ENCODE measurements at regions not wholly inside any gene's neighbourhood (a gene's known extent, or its start where the extent isn't known, plus 50 kb on each side); places are given as distances from the start of the nearest gene placed in this dataset.

DNA sequence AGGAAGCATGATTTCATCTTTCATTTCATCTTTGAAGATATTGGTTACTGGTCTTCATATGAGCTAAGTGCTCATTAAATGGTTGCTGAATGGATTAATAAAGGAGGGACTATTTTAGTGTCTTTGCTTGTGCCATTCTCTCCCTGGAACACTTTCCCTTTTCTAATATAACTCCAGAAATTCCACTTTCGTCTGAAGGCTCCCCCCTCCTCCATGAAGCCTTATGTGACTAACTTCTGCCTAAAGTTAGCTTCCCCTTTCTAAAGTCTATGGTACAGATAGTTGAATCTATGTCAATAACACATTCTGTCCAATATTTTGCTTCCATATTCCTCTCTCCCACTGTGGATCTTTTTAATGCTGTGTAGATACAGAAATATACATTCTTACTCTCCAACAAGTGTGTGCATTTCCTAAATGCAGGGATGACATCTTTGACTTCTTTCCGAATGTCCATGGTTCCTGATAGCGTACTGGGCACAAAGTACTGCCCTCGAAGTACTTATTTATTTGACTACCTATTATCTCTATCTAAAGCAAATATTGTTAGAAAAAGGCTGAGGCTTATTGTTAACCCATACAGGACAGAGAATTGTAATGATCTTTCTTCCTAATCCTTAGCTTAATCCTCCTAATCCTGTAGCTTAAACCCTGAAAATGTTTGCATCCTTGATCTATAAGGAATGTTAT lies 84.7 kb upstream of the ELOVL5 start:
- Histone ChIP-seq H3K4me1 (ENCODE audit: low read depth, poor library complexity, severe bottlenecking) (peaks cover 14% of the 10 kb centered on the region), H3K4me2 (no peak overlapping the region), H3K27me3 (ENCODE audit: insufficient read depth, low read depth) (no peaks in the 10 kb centered on the region), H2AFZ (ENCODE audit: low read depth) (no peak overlapping the region), H4K20me1 (ENCODE audit: insufficient read depth) (no peaks in the 10 kb centered on the region), H3K79me2 (ENCODE audit: insufficient read depth, low read depth) (no peaks in the 10 kb centered on the region), H3K36me3 (ENCODE audit: insufficient read depth) (no peaks in the 10 kb centered on the region), H3K4me3 (IDR thresholded peaks at IDR 0.05; ENCODE audit: insufficient read depth, low read depth, low read length) (no peak overlapping the region), H3K9ac (no peak overlapping the region), H3K27ac (no peak overlapping the region)
- TF ChIP-seq, protein P1, sequence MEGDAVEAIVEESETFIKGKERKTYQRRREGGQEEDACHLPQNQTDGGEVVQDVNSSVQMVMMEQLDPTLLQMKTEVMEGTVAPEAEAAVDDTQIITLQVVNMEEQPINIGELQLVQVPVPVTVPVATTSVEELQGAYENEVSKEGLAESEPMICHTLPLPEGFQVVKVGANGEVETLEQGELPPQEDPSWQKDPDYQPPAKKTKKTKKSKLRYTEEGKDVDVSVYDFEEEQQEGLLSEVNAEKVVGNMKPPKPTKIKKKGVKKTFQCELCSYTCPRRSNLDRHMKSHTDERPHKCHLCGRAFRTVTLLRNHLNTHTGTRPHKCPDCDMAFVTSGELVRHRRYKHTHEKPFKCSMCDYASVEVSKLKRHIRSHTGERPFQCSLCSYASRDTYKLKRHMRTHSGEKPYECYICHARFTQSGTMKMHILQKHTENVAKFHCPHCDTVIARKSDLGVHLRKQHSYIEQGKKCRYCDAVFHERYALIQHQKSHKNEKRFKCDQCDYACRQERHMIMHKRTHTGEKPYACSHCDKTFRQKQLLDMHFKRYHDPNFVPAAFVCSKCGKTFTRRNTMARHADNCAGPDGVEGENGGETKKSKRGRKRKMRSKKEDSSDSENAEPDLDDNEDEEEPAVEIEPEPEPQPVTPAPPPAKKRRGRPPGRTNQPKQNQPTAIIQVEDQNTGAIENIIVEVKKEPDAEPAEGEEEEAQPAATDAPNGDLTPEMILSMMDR (conservative IDR thresholded peaks at IDR 0.05; ENCODE audit: low read depth, low read length) = no peak

DNA sequence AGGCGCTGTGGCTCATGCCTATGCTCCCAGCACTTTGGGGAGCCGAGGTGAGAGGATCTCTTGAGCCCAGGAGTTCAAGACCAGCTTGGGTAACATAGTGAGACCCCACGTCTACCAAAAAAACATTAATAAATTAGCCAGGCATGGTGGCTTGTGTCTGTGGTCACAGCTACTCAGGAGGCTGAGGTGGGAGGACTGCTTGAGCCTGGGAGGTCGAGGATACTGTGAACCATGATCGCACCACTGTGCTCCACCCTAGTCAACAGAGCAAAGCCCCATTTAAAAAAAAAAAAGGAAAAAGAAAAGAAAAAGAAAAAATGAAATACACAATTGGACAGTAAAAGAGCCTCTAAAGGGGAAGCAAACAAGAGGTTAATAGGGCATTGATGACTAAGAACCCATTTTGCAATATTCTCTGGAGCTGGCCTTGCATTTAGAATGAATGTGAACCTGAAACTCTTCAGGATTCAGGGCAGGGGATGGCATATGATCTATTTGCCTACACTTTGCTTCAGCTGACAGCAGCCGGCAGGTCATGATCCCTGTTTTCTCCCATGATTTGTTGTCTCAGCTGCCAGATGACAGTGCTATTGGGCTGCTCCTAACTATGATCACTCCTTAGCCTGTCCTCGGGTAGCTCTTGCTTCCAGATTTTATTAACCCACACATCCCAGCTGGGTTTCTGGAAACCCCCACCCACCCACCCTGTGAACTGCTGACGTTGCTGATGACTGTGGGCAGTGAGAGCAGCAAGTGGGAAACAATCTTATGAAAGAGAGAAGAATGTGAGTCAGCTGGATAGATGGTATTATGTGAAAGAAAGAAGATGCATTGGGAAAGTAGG lies 83.8 kb upstream of the ELOVL5 start:
- H2AFZ ChIP-seq (ENCODE audit: low read depth) = no peak overlapping the region
- H3K27me3 ChIP-seq (ENCODE audit: insufficient read depth, low read depth) = no peaks in the 10 kb centered on the region
- no peak overlapping the region for H3K4me3 ChIP-seq (IDR thresholded peaks at IDR 0.05; ENCODE audit: insufficient read depth, low read depth, low read length)
- no peaks in the 10 kb centered on the region for H4K20me1 ChIP-seq (ENCODE audit: insufficient read depth)
- no peaks in the 10 kb centered on the region for H3K36me3 ChIP-seq (ENCODE audit: insufficient read depth)
- no peaks in the 10 kb centered on the region for H3K79me2 ChIP-seq (ENCODE audit: insufficient read depth, low read depth)
- TF ChIP-seq, protein P1 (conservative IDR thresholded peaks at IDR 0.05; ENCODE audit: low read depth, low read length) = no peak
- H3K4me2 ChIP-seq = no peak overlapping the region
- peaks cover 14% of the 10 kb centered on the region for H3K4me1 ChIP-seq (ENCODE audit: low read depth, poor library complexity, severe bottlenecking)
- no peak overlapping the region for H3K9ac ChIP-seq
- H3K27ac ChIP-seq = no peak overlapping the region

DNA sequence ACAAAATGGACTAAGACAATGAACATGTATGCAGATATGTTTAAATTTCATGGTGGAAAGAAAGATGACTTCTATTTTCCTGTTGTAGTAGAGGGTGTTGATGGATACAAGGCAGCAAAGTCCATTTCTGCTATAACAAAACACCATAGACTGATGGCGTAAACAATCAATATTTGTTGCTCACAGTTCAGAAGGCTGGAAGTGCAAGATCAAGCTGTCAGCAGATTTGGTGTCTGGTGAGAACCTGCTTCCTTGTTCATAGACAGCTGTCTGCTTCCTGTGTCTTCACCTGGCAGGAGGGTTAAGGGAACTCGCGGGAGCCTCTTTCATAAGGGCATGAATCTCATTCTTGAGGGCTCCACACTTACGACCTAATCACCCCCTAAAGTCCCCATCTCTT lies 83.0 kb upstream of the ELOVL5 start:
- Histone ChIP-seq H3K4me2 (no peak overlapping the region), H3K4me1 (ENCODE audit: low read depth, poor library complexity, severe bottlenecking) (peaks cover 11% of the 10 kb centered on the region), H3K36me3 (ENCODE audit: insufficient read depth) (no peaks in the 10 kb centered on the region), H3K27me3 (ENCODE audit: insufficient read depth, low read depth) (no peaks in the 10 kb centered on the region), H2AFZ (ENCODE audit: low read depth) (no peak overlapping the region), H3K27ac (no peak overlapping the region), H3K79me2 (ENCODE audit: insufficient read depth, low read depth) (no peaks in the 10 kb centered on the region), H3K4me3 (IDR thresholded peaks at IDR 0.05; ENCODE audit: insufficient read depth, low read depth, low read length) (no peak overlapping the region), H3K9ac (no peak overlapping the region), H4K20me1 (ENCODE audit: insufficient read depth) (no peaks in the 10 kb centered on the region)
- TF ChIP-seq, protein P1 (conservative IDR thresholded peaks at IDR 0.05; ENCODE audit: low read depth, low read length) = no peak

DNA sequence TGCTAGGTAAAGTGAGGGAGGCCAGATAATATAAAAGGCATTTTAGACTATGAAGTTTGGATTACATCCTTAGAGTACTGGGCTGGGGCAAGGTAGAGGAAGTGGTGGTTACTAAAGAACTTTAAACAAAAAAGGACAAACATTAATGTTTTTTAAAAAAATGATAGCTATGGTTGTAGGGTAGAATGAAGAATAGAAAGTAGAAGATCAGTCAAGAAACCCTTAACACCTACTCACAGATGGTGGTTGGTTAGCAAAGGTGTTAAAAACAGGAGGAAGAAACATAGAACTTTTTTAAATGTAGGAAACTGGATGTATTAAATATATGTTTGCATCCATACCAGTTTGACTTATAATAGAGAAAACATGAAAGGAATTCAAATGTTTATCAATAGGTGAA lies 80.7 kb upstream of the ELOVL5 start:
- H2AFZ ChIP-seq (ENCODE audit: low read depth) = no peak overlapping the region
- H4K20me1 ChIP-seq (ENCODE audit: insufficient read depth) = no peaks in the 10 kb centered on the region
- H3K4me2 ChIP-seq = no peak overlapping the region
- peaks cover 17% of the 10 kb centered on the region for H3K4me1 ChIP-seq (ENCODE audit: low read depth, poor library complexity, severe bottlenecking)
- no peaks in the 10 kb centered on the region for H3K36me3 ChIP-seq (ENCODE audit: insufficient read depth)
- no peak overlapping the region for H3K9ac ChIP-seq
- no peaks in the 10 kb centered on the region for H3K79me2 ChIP-seq (ENCODE audit: insufficient read depth, low read depth)
- no peaks in the 10 kb centered on the region for H3K27me3 ChIP-seq (ENCODE audit: insufficient read depth, low read depth)
- TF ChIP-seq, protein P1 (conservative IDR thresholded peaks at IDR 0.05; ENCODE audit: low read depth, low read length) = no peak
- H3K27ac ChIP-seq = no peak overlapping the region
- H3K4me3 ChIP-seq (IDR thresholded peaks at IDR 0.05; ENCODE audit: insufficient read depth, low read depth, low read length) = no peak overlapping the region
